Sigmoid colon (tissue), 4 donors: ENCODE measurements at regions not wholly inside any gene's neighbourhood (a gene's known extent, or its start where the extent isn't known, plus 50 kb on each side); places are given as distances from the start of the nearest gene placed in this dataset.

Source experiments
- EP300 ChIP-seq, 4 donors: sonication (generic); formaldehyde crosslinking; IDR thresholded peaks; one replicate each; pipeline ENCODE4 v1.6.1; 2017; ENCODE audit warnings: antibody characterized with exemption in 4 of 4
- POLR2A ChIP-seq, 2 donors: fragments of 450-650 bp; IDR thresholded peaks; one replicate each; pipeline ENCODE4 v1.6.1; 2016; ENCODE audit warnings: antibody characterized with exemption in 2 of 2, mild to moderate bottlenecking in 2 of 2, moderate library complexity in 2 of 2

- TF ChIP-seq POLR2A (IDR thresholded peaks at IDR 0.05) = no peak
- TF ChIP-seq EP300 (IDR thresholded peaks at IDR 0.05) = no peak
These were observed 534.3 kb upstream of the OLFM3 start for GRCh38 chr1:102531036-102531435.
